ENCODE measurements at regions not wholly inside any gene's neighbourhood (a gene's known extent, or its start where the extent isn't known, plus 50 kb on each side); places are given as distances from the start of the nearest gene placed in this dataset.
"Not testable (repeated sequence)": the region's sequence is repeated elsewhere in the genome, so short reads cannot be mapped to it uniquely, and the experiment has no call there.

DNA sequence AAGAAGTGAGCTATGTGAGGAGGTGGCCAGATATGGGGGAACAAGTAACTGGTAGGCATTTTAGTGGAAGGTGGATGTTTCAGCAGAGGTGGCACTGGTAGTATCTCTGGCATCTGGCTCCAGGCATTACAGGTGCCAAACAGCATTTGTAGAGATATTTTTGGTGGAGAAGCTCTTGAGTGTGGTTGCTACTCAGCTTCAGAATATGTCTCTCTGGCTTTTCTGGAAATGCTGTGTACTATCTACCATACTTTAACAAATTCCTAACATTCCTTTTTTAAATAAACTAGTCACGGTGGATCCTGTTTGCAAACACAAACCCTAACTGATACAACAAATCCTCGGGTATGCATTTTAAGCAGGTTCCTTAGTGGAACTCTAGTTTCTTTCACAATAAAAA lies 128.0 kb downstream of the BARX2 start:
- DNase-seq, result no peak

- no peak for DNase-seq
Observed at GRCh38 chr11:129505266-129505665, 129.6 kb downstream of the BARX2 start.

DNA sequence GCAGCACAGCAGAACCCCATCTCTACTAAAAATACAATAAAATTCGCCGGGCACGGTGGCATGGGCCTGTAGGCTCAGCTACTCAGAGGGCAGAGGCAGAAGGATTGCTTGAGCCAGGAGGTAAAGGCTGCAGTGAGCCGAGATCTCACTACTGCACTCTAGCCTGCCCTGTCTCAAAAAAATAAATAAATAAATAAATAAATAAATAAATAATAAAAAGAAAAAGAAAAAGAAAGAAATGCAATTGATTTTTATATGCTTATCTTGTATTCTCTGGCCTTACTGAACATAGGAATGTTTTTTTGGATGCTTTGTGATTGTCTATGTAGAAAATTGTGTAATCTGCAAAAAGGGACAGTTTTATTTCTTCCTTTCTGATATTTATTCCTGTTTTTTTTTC lies 132.5 kb downstream of the BARX2 start:
- no peak for DNase-seq

- DNase-seq, result no peak
Observed at GRCh38 chr11:129528296-129528695, 152.6 kb downstream of the BARX2 start.

DNA sequence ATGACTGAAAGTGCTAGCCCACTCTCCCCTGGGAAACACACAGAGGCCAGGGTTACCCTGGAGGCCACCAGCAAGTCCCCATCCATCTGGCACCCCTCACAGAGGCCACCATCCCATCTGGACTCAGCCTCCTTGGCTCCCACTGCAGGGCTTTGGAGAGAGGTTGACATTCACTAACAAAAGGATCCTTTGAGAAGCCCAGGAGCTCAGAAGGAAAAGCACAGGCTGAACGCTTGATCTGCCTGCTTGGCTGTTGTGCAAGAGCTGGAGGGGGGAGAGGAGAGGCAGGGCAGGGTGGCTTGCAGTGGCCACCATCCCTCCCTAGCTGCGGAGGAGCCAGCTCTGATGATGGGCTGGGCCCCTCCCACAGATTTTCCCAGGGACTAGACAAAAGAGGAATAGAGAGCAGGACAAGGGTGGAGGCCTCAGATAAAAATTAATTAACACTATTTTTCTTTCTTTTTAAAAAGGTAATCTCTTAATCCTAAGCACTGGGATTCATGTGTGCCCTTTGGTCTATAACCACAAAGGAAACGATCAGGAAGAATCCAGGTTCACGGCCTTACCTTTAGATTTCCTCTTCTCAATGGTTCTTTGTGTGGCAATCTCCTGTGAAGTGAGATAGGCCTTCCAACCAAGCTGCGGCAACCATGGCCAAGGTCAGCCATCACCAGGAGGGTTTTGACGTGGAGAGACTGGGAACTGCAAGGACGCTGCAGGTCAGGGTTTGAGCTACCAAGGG lies 154.7 kb downstream of the BARX2 start:
- DNase-seq, result no peak

DNA sequence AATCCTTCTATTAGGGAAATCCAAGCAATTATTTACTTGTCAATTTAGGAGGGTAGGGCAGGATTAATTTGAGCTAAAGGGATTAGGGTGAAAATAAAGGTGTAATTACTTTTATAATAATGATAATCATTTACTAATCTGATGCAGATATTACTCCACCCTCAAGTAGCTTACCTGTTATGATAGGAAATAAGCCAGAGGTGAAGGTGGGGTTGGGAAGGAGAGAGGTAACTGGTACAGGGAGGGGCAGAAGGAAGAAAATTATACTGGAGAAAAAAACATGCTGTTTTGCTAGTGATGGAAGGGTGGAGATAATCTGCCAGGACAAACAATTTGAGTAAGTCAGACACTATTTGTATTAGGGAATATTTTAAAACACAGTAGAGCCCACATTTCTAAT lies 157.7 kb downstream of the BARX2 start:
- no peak for DNase-seq

- no peak for DNase-seq
Observed at GRCh38 chr11:129536338-129536737, 160.7 kb downstream of the BARX2 start.

GRCh38 chr11:129538323-129538722 lies 162.7 kb downstream of the BARX2 start:
- no peak for DNase-seq

DNA sequence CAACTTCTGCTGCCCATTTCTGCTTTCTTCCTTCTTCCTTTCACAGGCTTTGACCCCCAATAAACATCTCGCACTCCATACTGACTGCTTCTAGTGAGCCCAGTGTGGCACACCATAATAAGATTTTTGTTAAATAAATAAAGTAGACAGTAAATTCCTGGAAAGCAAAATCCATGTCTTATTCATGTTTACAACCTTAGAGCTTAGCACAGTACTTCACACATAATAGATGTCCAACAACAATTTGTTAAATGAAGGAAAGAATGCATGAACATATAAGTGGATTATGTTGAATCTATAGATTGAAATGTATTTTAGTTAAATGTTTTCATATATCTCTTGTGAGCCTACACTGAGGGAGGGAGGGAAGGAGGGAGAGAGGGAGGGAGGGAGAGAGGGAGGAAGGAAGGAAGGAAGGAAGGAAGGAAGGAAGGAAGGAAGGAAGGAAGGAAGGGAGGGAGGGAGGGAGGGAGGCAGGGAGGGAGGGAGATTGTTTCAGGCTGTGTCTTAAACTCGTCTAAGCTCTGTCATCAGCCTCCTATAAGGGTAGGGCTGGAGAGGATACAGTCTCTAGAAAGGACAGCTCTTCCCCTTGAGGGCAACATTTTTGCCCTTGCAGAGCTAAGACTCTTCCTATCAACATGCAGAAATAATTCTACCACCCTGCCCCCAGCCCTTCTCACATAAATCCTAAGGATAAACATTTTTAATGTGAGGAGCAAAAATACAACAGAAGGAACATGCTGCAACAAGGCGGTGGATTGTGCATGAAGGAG lies 168.1 kb downstream of the BARX2 start:
- DNase-seq, result no peak

DNA sequence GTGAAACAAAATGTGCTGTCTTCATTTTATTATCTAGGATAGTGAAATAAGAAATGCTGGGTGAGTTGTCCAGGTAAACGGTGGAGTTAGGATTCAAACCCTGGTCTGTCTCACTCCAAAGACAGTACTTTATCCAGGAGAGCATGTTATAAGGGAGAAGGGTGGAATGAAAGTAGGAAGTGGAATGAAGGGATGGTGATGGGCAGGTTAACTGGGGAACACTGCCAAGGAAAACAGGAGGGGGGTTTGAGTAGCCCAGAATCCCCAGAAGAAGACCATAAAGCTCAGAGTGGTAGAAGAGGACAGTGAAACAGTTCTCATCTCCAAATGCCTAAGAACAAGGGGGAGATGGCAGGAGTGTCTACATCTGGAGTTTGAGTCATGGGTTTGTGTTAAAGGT lies 169.0 kb downstream of the BARX2 start:
- no peak for DNase-seq

GRCh38 chr11:129546266-129546665 lies 170.6 kb downstream of the BARX2 start:
- DNase-seq, result no peak

DNA sequence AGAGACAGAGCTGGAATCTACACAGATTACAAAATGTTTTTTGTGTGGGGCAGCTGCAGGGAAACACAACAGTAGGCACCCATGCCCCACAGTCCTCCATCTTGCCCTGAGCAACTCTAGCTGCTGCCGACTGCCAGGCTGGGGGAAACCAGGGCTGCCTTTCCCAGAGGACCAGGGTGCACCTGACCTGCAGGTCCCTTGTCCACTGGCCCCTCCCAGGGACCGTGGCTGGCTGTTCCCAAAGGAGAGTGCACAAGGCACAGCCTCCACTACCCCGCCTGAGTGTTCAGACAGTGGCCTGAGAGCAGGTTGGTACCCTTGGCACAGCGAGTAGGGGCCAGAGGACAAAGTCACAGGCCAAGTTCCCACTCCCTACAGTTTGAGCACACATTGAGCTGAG lies 181.8 kb downstream of the BARX2 start:
- no peak for DNase-seq

- DNase-seq, result no peak
Observed at GRCh38 chr11:129569007-129569406, 193.4 kb downstream of the BARX2 start.

GRCh38 chr11:129572667-129573066 lies 197.0 kb downstream of the BARX2 start:
- not testable (repeated sequence) for DNase-seq

DNA sequence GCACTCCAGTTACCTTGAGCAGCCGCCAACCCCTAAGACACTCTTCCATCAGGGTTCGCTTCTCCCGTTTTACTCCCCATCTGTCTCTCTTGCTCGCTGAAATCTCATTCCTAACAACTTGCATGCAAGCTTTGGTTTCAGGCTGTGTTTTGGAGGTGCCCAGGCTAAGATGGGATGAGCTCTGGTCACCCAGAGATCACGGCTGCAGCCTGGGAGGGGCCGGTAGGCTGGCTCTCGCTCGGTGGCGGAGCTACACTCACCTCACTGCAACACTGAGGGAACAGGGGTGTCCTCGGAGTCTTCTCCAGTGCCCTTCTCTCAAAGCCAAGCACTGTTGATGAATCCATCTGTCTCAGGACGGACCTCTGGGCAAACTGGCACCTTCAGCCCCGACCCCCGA lies 197.5 kb downstream of the BARX2 start:
- DNase-seq, result no peak

DNA sequence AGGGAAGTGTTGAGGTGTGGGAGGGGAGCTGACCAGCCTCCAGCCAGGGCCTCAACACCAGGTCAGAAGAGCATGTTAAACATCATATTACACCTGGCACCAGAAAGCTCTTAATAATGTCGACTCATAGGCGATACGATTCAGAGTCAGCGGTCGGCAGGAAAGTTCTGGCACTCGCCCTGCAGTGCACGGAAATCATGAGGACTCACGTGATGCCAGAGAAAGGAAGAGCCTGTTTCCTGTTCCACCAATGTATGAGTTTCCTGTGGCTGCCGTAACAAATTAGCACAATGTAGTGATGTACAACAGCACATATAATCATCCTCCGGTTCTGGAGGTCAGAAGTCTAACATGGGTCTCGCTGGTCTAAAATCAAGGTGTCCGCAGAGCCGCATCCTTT lies 198.8 kb downstream of the BARX2 start:
- DNase-seq, result no peak

DNA sequence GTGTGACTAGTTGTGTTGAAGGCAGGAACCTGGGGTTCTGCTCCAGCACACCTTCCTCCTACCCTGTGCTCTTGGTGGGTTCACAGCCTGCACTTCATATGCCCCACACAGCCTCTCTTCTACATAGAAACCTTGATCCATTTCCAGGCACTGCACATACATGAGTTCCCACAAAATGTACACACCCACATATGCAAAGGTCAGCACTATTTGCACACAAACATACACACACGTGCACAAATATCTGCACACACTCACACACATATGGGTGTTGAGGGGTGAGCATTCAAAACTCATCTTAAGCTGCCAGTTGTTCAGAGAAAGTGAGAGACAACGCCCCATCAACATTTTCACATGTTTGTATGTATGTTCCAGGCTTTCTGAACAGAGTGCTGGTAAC lies 201.0 kb downstream of the BARX2 start:
- DNase-seq, result no peak

- no peak for DNase-seq
Observed at GRCh38 chr11:129578006-129578405, 202.4 kb downstream of the BARX2 start.

DNA sequence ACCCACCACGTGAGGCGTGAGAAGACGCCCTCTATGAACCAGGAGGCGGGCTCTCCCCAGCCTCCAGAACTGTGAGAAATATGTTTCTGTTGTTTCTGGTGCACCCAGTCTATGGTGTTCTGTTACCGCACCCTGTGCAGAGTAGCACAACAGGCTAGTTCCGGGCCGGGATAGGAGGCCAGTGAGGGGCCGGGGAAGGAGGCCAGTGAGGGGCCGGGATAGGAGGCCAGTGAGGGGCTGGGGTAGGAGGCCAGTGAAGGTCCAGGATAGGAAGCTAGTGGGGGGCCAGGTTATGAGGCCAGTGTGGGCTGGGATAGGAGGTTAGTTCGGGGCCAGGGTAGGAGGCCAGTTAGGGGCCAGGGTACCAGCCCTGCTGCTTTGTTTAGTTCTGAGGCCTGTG lies 204.6 kb downstream of the BARX2 start:
- DNase-seq, result no peak

DNA sequence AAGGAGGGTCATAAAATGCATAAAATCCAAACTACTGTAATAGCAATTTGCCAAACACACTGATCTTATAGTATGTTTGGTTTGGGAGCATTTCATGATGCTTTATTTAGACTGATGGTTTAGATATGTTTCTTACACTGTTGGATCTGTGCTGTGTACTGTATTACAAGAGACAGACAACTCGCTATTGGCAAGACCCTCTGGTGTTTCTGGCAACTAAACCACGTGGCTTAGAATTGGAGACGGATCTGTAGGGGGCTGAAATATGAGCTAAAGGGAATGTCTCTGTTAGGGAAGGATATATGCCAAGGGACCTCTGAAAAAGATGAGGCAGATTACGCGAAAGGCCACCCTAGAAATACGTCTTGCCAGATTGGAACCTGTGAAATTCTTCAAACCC lies 208.7 kb downstream of the BARX2 start:
- DNase-seq, result no peak

- DNase-seq, result no peak
Observed at GRCh38 chr11:129589190-129589860, 213.7 kb downstream of the BARX2 start.

GRCh38 chr11:129590030-129590752 lies 214.5 kb downstream of the BARX2 start:
- no peak for DNase-seq

DNA sequence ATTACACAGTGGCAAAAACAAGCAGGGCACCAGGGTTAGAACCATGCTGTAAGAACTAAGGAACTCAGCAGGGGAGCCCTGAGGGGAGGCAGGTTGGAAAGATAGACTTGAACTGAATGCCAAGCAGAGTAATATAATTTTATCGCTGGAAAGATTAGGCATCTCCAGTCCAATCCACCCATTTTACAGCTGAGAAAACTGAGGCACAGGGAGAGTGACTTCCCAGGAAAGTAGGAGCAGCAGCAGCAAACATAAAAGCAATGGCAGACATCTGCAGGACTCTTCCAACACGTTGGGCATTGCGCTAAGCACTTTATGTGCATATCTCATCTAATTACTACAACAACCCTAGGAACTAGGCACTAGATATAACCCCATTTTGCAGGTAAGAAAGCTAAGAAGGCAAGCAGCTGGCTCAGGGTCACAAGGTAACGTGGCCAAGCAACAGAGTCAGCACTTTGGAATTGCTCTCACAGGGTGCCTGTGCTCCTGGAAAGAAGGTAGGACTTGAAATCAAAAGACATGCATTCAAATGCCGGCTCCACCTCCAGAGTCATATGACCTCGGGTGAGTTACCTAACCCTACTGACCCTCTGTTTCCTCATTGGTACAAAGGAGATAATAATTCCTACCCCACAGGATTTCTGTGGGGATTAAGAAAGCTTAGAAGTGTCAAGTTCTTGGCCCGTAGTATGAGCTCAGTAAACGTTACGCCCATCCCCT lies 215.3 kb downstream of the BARX2 start:
- DNase-seq, result no peak

Data from SIG-M5 (cell line).